ENCODE measurements at regions not wholly inside any gene's neighbourhood (a gene's known extent, or its start where the extent isn't known, plus 50 kb on each side); places are given as distances from the start of the nearest gene placed in this dataset.
"Not testable (repeated sequence)": the region's sequence is repeated elsewhere in the genome, so short reads cannot be mapped to it uniquely, and the experiment has no call there.

DNA sequence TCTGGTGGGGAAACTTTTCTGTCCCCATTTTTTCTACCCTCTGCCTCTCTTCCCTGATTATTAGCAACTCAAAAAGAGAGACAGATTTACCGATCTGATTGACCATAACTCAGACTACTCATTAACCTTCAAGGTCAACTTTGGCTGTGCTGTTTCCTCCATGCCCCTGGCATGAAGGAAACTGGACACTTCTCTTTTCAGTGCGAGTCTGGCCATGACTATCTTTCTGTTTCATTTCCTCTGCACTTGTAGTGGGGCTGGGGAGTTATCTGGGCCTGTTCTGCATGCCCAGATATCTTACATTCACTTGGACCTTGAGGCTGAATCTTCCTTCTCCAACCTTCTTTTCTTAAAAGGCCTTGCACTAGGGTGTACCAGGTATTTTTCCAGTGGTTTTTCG, 76.9 kb upstream of the SLCO2A1 start:
- Mint-ChIP-seq H3K4me1 (no peaks in the 10 kb centered on the region), H3K36me3 (peaks cover 1% of the 10 kb centered on the region), H3K27ac (no peak overlapping the region), H3K4me3 (no peak overlapping the region), H3K27me3 (peaks cover 6% of the 10 kb centered on the region), H3K9me3 (ENCODE audit: low read depth) (peaks cover 8% of the 10 kb centered on the region)
- no peak for DNase-seq
- CTCF ChIA-PET, result no interaction called here
- ATAC-seq, result no peak

DNA sequence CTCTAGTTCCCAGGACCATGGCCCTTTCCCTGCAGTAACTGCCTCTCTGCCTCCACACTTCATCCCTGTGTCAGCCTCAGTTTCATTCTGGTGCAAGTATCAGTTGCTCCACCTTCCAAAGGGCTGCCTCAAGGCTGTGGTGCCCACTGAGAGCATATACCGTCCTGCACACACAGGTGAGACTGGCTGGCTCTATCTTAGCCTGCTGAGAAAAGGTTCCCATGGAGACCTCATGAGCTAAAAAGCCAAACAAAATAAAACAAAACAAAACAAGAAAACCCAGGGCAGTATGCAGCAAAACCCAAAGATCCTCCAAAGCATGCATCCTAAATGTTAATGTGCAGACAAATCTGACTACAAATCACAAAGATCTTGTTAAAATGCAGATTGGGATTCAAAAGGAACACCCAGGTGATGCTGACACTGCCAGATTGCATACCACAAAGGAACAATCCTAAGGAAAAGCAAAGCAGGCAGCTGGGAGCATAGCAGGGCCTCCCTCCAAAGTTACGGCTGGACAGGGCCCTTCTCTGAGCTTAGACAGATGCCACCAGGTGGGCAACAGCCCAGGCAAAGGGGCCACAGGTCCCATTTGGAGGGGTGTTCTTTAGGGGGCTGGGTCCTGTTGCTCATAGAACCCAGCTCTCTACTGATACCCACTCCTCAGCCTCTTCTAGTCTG, 76.3 kb upstream of the SLCO2A1 start:
- Mint-ChIP-seq H3K27me3 (peaks cover 4% of the 10 kb centered on the region), H3K36me3 (peaks cover 1% of the 10 kb centered on the region), H3K4me1 (no peaks in the 10 kb centered on the region), H3K9me3 (ENCODE audit: low read depth) (peaks cover 8% of the 10 kb centered on the region), H3K27ac (no peak overlapping the region), H3K4me3 (no peak overlapping the region)
- CTCF ChIA-PET, result no interaction called here
- ATAC-seq (no peak), DNase-seq (no peak)

DNA sequence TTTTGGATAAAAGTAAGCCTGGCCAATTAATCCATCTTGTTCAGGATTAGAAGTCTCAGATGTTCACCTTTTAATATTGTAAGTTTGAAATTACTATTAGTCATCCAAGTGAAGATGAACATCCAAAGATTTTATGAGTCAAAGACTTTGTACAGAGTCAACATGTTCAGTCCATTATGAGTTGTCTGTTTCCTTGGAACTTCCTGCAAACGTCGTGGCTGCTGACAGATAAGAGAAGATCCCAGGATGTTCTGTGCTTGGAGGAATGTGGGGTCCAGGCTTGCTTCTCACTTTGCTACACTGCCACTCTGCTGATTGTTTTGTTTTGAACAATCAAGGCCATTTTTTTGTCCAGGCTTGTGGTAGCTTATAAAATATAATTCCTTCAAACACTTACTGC, 74.3 kb upstream of the SLCO2A1 start:
- no peak overlapping the region for H3K4me3 Mint-ChIP-seq
- ATAC-seq, result no peak

DNA sequence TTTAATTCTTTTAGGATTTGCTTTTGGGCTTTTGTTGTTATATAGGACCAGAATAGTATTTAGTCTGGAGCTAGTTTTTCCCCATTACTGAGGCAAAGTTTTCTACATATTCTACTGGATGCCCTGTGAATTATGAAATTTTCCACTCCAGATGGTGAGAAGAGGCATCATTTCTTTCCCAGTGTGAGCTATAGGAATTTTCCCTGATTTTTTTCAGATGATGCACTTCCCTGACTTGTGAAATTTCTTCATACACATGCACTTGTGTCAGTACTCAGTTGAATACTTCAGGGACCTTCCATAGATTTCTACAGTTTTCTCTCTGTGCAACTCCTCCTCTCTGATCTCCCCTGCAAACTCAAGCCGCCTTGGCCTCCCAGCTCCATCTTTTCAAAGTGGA, 73.7 kb upstream of the SLCO2A1 start:
- Mint-ChIP-seq H3K27ac (no peak overlapping the region), H3K36me3 (no peaks in the 10 kb centered on the region), H3K9me3 (ENCODE audit: low read depth) (peaks cover 8% of the 10 kb centered on the region), H3K4me1 (no peaks in the 10 kb centered on the region), H3K27me3 (no peaks in the 10 kb centered on the region), H3K4me3 (no peak overlapping the region)
- CTCF ChIA-PET, result no interaction called here
- no peak for ATAC-seq
- DNase-seq, result no peak

More for the DNA sequence above, 74.3 kb upstream of the SLCO2A1 start:
- Mint-ChIP-seq H3K27me3 (no peaks in the 10 kb centered on the region), H3K4me1 (no peaks in the 10 kb centered on the region), H3K9me3 (ENCODE audit: low read depth) (peaks cover 8% of the 10 kb centered on the region), H3K27ac (no peak overlapping the region), H3K36me3 (peaks cover 1% of the 10 kb centered on the region)
- CTCF ChIA-PET, result no interaction called here
- no peak for DNase-seq

DNA sequence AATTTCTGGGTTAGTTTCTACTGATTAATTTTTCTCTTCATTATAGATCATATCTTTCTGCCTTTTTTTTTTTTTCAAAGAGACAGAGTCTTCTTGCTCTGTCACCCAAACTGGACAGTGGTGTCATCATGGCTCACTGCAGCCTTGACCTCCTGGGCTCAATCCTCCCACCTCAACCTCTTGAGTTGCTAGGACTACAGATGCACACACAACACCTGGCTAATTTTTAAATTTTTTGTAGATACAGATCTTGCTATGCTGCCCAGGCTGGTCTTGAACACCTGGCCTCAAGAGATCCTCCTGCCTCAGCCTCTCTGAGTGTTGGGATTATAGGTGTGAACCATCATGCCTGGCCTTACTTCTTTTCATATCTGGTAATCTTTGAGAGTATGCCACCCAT, 73.3 kb upstream of the SLCO2A1 start:
- Mint-ChIP-seq H3K9me3 (ENCODE audit: low read depth) (peaks cover 8% of the 10 kb centered on the region), H3K36me3 (no peaks in the 10 kb centered on the region), H3K27me3 (peaks cover 3% of the 10 kb centered on the region), H3K4me3 (no peak overlapping the region), H3K27ac (no peak overlapping the region), H3K4me1 (no peaks in the 10 kb centered on the region)
- CTCF ChIA-PET, result no interaction called here
- no peak for DNase-seq
- no peak for ATAC-seq

DNA sequence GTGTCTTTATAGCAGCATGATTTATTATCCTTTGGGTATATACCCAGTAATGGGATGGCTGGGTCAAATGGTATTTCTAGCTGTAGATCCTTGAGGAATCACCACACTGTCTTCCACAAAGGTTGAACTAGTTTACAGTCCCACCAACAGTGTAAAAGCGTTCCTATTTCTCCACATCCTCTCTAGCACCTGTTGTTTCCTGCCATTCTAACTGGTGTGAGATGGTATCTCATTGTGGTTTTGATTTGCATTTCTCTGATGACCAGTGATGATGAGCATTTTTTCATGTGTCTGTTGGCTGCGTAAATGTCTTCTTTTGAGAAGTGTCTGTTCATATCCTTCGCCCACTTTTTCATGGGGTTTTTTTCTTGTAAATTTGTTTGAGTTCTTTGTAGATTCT, 66.5 kb upstream of the SLCO2A1 start:
- ATAC-seq; DNase-seq; CTCF ChIA-PET; H3K27me3 Mint-ChIP-seq; H3K9me3 Mint-ChIP-seq (ENCODE audit: low read depth); H3K27ac Mint-ChIP-seq; H3K36me3 Mint-ChIP-seq; H3K4me3 Mint-ChIP-seq; H3K4me1 Mint-ChIP-seq: not testable (repeated sequence)

DNA sequence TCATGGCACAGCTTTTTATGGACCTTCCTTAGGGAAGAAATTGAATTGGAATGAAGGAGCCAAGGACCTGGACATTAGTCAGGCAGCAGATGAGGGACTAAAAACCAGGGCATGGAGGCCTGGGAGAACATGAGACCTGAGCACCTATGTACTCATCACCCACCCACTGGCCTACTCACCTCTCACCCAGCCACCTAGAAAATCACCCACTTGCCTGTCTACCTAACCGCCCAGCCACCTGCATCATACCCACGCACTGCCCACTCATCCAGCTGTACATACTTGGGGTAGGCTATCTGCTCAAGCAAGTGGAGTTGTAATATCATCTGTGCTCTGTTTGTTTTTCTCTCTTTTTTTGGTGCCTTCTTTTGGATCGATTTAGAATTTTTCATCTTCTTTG, 65.3 kb upstream of the SLCO2A1 start:
- ATAC-seq, result no peak
- H3K27ac Mint-ChIP-seq, result no peak overlapping the region
- no peak for DNase-seq
- H3K36me3 Mint-ChIP-seq, result no peaks in the 10 kb centered on the region
- H3K9me3 Mint-ChIP-seq (ENCODE audit: low read depth), result no peaks in the 10 kb centered on the region
- H3K27me3 Mint-ChIP-seq, result peaks cover 9% of the 10 kb centered on the region
- no peaks in the 10 kb centered on the region for H3K4me1 Mint-ChIP-seq
- no peak overlapping the region for H3K4me3 Mint-ChIP-seq
- CTCF ChIA-PET, result no interaction called here

DNA sequence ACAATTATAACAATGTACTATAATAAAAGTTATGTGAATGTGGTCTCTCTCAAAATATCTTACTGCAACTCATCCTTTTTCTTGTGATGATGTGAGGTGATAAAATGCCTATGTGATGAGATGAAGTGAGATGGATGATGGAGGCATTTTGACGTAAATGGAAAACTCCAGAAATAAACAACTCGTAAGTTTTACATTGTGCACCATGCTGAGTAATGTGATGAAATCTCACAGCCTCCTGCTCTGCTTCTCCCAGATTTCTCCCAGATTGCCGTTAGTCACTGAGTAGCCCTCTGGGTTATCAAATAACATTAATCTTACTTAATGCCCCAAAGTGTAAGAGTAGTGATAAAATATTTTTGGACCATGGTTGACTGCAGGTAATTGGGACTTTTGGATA, 64.8 kb upstream of the SLCO2A1 start:
- Mint-ChIP-seq H3K27ac (no peak overlapping the region), H3K9me3 (ENCODE audit: low read depth) (no peaks in the 10 kb centered on the region), H3K27me3 (peaks cover 9% of the 10 kb centered on the region), H3K36me3 (no peaks in the 10 kb centered on the region), H3K4me3 (no peak overlapping the region), H3K4me1 (no peaks in the 10 kb centered on the region)
- DNase-seq (no peak), ATAC-seq (no peak)
- CTCF ChIA-PET, result no interaction called here

DNA sequence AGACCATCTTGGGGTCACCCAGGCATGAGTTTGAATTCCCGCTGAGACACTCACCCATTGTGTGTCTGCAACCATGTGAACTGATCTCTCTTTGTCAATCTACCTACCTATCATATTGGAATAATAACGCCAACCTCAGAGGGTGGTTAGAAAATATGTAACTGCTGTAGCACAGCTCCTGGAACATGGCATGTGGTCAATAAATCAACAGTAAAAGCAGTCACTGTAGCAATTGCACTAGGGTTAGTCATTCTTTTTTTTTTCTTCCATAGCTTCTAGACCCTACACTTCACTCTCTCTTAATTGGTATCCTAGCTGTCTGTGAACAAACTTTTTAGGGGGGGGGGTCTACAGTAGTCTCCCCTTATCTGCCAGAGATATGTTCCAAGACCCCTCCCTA, 64.2 kb upstream of the SLCO2A1 start:
- H3K27ac Mint-ChIP-seq, result no peak overlapping the region
- ATAC-seq (no peak), DNase-seq (no peak)
- H3K4me3 Mint-ChIP-seq, result no peak overlapping the region
- CTCF ChIA-PET, result no interaction called here
- peaks cover 9% of the 10 kb centered on the region for H3K27me3 Mint-ChIP-seq
- H3K36me3 Mint-ChIP-seq, result no peaks in the 10 kb centered on the region
- H3K4me1 Mint-ChIP-seq, result no peaks in the 10 kb centered on the region
- no peaks in the 10 kb centered on the region for H3K9me3 Mint-ChIP-seq (ENCODE audit: low read depth)

DNA sequence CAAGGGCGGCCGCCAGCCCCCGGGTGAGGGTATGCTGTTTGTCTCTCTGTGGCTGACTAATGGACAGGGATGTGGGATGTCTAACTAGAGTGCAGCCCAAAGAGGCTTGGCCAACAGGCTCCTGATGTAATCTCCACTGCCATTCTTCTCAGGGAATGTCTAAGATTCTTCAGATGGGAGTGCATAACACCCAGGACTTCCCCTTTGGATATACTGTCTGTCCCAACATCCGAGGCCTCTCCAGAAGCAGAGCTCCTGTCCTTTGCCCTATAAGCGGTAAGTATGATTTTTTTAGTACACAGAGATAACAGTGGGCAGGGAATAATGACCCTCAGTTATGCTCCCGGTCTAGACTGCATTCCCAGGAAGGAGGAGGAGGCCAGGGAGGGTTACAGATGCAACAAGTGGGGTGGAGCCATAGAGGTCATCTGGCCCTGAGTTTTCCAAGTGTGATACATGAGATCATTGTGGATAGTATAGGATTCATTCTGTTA, 62.5 kb upstream of the SLCO2A1 start:
- Mint-ChIP-seq H3K4me1 (no peaks in the 10 kb centered on the region), H3K36me3 (no peaks in the 10 kb centered on the region), H3K4me3 (no peak overlapping the region), H3K9me3 (ENCODE audit: low read depth) (no peaks in the 10 kb centered on the region), H3K27ac (no peak overlapping the region), H3K27me3 (peaks cover 4% of the 10 kb centered on the region)
- ATAC-seq (no peak), DNase-seq (no peak)
- CTCF ChIA-PET, result no interaction called here

DNA sequence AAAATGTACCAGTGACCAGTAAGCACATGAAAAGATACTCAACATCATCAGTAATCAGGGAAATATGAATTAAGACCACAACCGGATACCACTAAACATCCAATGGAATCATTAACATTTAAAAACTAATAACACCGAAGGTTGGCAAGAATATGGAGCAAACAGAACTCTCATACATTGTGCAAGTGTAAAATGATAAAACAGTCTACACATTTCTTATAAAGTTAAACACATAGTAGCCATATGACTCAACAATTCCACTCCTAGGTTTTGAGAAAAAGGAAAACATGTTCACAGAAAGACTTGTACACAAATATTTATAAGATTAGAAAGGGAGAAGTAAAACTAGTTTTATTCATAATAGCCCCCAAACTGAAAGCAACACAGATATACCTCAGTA, 60.3 kb upstream of the SLCO2A1 start:
- no peak for ATAC-seq
- Mint-ChIP-seq H3K9me3 (ENCODE audit: low read depth) (no peaks in the 10 kb centered on the region), H3K36me3 (no peaks in the 10 kb centered on the region), H3K27me3 (no peaks in the 10 kb centered on the region), H3K4me1 (no peaks in the 10 kb centered on the region), H3K4me3 (no peak overlapping the region), H3K27ac (no peak overlapping the region)
- CTCF ChIA-PET, result no interaction called here
- no peak for DNase-seq

DNA sequence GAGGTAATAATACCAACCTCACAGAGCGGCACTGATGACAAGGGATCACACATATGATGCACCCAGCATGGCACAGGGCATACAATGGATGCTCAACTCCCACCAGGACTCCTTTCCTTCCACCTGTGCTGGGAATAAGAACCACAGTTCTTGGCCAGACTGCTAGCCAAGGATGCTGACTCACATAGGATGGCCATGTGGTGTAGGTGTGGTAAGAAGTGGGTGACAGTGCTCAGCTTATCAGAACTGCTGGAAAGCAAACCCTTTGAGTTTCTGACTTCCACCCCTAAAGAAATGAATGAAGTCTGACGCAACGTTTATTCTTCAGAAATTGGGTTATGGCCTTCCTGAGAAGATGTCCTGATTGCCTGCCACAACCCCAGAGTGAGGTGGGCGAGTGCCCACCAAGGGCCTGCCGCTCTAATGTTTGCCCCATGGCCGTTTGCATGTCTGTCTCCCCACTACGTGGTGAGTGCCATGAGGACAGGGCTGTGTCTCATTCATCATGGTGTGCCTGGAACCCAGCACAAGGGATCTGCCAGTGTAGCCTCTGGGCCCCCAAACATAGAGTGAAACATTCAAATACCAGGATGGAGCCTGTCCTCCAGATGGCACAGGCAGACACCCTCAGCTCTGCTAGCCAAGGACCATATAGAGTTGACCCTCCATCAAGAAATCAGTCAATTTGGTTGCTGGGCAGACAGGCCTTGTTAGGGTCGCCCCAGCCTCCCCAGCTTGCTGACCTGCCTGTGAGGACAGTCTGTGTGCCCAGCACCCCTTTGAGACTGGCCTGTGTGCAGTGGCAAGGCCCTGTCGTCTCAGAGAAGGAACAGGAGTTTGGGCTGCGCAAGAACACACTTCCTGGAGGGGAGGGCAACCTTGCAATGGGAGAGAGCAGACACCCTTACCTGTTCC, 57.6 kb upstream of the SLCO2A1 start:
- H3K4me1 Mint-ChIP-seq, result no peaks in the 10 kb centered on the region
- H3K36me3 Mint-ChIP-seq, result no peaks in the 10 kb centered on the region
- ATAC-seq, result no peak
- no peaks in the 10 kb centered on the region for H3K9me3 Mint-ChIP-seq (ENCODE audit: low read depth)
- CTCF ChIA-PET, result no interaction called here
- no peaks in the 10 kb centered on the region for H3K27me3 Mint-ChIP-seq
- no peak overlapping the region for H3K27ac Mint-ChIP-seq
- DNase-seq, result no peak
- no peak overlapping the region for H3K4me3 Mint-ChIP-seq

DNA sequence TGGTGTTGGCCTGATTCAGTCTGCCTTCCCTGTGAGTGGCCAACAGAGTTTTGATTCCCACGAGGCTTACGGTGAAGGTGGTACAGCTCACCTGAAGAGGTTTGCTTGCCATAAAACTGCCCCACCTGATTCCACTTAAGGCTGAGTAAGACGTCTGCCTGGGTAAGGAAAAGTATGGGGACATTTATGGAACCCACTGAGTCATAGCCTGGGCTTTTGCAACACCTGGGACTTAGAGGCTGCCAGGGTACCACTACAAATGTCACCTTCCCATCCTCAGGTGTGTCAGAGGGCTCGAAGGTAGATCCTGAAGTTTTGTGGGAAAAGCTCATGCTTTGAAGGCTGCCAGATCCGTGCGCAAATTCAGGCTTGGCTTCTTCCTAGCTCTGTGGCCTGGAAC, 56.9 kb upstream of the SLCO2A1 start:
- H3K36me3 Mint-ChIP-seq, result no peaks in the 10 kb centered on the region
- no peaks in the 10 kb centered on the region for H3K9me3 Mint-ChIP-seq (ENCODE audit: low read depth)
- H3K27me3 Mint-ChIP-seq, result no peaks in the 10 kb centered on the region
- H3K4me1 Mint-ChIP-seq, result no peaks in the 10 kb centered on the region
- DNase-seq (no peak), ATAC-seq (no peak)
- H3K4me3 Mint-ChIP-seq, result no peak overlapping the region
- no peak overlapping the region for H3K27ac Mint-ChIP-seq
- CTCF ChIA-PET, result no interaction called here

DNA sequence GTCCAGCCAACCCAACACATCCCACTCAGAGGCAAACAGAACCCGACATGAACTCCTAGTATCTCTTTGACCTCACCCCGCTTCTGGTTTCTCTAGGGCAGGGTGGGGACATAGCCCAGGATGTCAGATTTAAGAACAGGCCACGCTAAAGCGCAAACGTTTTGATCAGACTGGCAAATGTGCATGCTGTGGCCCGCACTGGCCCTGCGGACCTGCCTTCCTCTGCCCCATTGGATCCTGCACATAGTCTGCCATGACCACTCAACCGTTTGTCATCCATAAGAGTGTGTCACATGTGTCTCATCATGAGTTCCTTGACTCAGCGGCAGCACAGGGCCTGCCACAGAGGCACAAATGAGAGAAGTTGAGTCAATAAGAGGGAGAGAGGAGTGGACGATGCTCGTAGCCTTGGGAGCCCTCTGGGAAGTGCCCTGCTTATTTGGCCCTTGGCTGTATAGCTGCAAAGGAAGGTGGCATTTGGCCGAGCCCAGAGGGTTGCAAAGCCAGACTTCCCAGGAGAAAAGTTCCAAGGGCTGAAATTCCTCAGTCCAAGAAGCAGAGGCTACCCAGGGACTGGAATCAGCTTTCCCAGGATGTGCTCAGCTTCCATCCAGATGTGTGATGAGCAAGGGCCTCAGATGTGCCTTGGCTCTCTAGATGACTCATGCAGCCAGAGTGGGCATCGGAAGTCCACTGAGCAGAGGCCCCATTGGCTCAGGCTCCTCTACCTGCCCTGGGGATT, 55.5 kb upstream of the SLCO2A1 start:
- H3K36me3 Mint-ChIP-seq, result no peaks in the 10 kb centered on the region
- H3K27ac Mint-ChIP-seq, result no peak overlapping the region
- H3K27me3 Mint-ChIP-seq, result peaks cover 8% of the 10 kb centered on the region
- no peaks in the 10 kb centered on the region for H3K4me1 Mint-ChIP-seq
- DNase-seq (no peak), ATAC-seq (no peak)
- no peak overlapping the region for H3K4me3 Mint-ChIP-seq
- no peaks in the 10 kb centered on the region for H3K9me3 Mint-ChIP-seq (ENCODE audit: low read depth)
- CTCF ChIA-PET, result no interaction called here
